OCI-LY1 (cell line): ENCODE measurements at regions not wholly inside any gene's neighbourhood (a gene's known extent, or its start where the extent isn't known, plus 50 kb on each side); places are given as distances from the start of the nearest gene placed in this dataset.

Experiments used
- H2AFZ ChIP-seq: fragments of 200-600 bp; sonication (generic), shearing (Covaris generic); 2 replicates; pipeline ENCODE4 v1.6.0; 2014; ENCODE audit warnings: antibody characterized with exemption, mild to moderate bottlenecking, low read length
- H3F3A ChIP-seq: fragments of 200-600 bp; sonication (generic), shearing (Covaris generic); 2 replicates; pipeline ENCODE4 v1.6.0; 2014; ENCODE audit warnings: mild to moderate bottlenecking, antibody characterized with exemption, low read length, moderate library complexity; ENCODE audit not compliant: insufficient read depth
- H3K27ac ChIP-seq: fragments of 200-600 bp; sonication (generic); 2 replicates; pipeline ENCODE4 v1.5.1; 2014; ENCODE audit warnings: low read length, mixed run types, mild to moderate bottlenecking, low read depth; ENCODE audit not compliant: poor library complexity, severe bottlenecking
- H3K27me3 ChIP-seq: fragments of 200-600 bp; sonication (generic); 2 replicates; pipeline ENCODE4 v1.6.0; 2014; ENCODE audit warnings: antibody characterized with exemption, mild to moderate bottlenecking, low read length, moderate library complexity; ENCODE audit not compliant: insufficient read depth
- H3K36me3 ChIP-seq: fragments of 200-600 bp; sonication (generic); 2 replicates; pipeline ENCODE4 v1.6.1; 2014; ENCODE audit warnings: mild to moderate bottlenecking, antibody characterized with exemption, low read length, moderate library complexity, mixed read lengths; ENCODE audit not compliant: insufficient read depth
- H3K4me1 ChIP-seq: fragments of 200-600 bp; sonication (generic); 2 replicates; pipeline ENCODE4 v1.5.1; 2014; ENCODE audit warnings: mild to moderate bottlenecking, low read length, moderate library complexity; ENCODE audit not compliant: insufficient read depth, severe bottlenecking
- H3K4me2 ChIP-seq: fragments of 200-600 bp; sonication (generic), shearing (Covaris generic); 2 replicates; pipeline ENCODE4 v1.6.1; 2014; ENCODE audit warnings: low read length
- H3K4me3 ChIP-seq: fragments of 200-600 bp; sonication (generic); 2 replicates; pipeline ENCODE4 v1.5.1; 2014; ENCODE audit warnings: low read length, low read depth, mild to moderate bottlenecking, mixed read lengths; ENCODE audit not compliant: poor library complexity, severe bottlenecking
- H3K79me2 ChIP-seq: fragments of 200-600 bp; shearing (Covaris generic); 2 replicates; pipeline ENCODE4 v1.6.1; 2016; ENCODE audit warnings: mixed run types, low read length, mixed read lengths; ENCODE audit not compliant: insufficient read depth
- H3K9ac ChIP-seq: fragments of 200-600 bp; sonication (generic), shearing (Covaris generic); 2 replicates; pipeline ENCODE4 v1.6.1; 2014; ENCODE audit warnings: mild to moderate bottlenecking, low read length, mixed read lengths
- H3K9me2 ChIP-seq: fragments of 200-600 bp; sonication (generic), shearing (Covaris generic); 2 replicates; pipeline ENCODE4 v1.6.1; 2014; ENCODE audit warnings: low read depth, mild to moderate bottlenecking, low read length, mixed read lengths
- H3K9me3 ChIP-seq: fragments of 200-600 bp; shearing (Covaris generic); 2 replicates; pipeline ENCODE4 v1.6.1; 2014; ENCODE audit warnings: low read length, mixed read lengths
- H4K20me1 ChIP-seq: fragments of 200-600 bp; sonication (generic), shearing (Covaris generic); 2 replicates; pipeline ENCODE4 v1.6.0; 2016; ENCODE audit warnings: mild to moderate bottlenecking, low read length; ENCODE audit not compliant: insufficient read depth
- CTCF ChIP-seq: fragments of 200-600 bp; sonication (generic), shearing (Covaris generic); IDR thresholded peaks from 2 replicates; pipeline ENCODE4 v1.5.1; 2017; ENCODE audit warnings: mild to moderate bottlenecking, antibody characterized with exemption, low read length, moderate library complexity, mixed read lengths
- EZH2 ChIP-seq: fragments of 200-600 bp; sonication (generic), shearing (Covaris generic); IDR thresholded peaks from 2 replicates; pipeline ENCODE4 v1.8.0; 2017; ENCODE audit warnings: borderline replicate concordance, mixed run types, mild to moderate bottlenecking, antibody characterized with exemption, low read length, moderate library complexity, mixed read lengths

GRCh38 chr3:193940526-193940925, 195.4 kb upstream of the HES1 start:
- no peaks in the 10 kb centered on the region for H3K4me1 ChIP-seq
- TF ChIP-seq CTCF (no peak), EZH2 (no peak)
- H3K4me2 ChIP-seq, result no peak overlapping the region
- no peak overlapping the region for H2AFZ ChIP-seq
- H3K36me3 ChIP-seq, result no peaks in the 10 kb centered on the region
- no peak overlapping the region for H3K27ac ChIP-seq
- no peak overlapping the region for H3K9ac ChIP-seq
- H3K9me2 ChIP-seq, result no peaks in the 10 kb centered on the region
- H3K9me3 ChIP-seq, result no peaks in the 10 kb centered on the region
- 0 out of 2 replicates have a peak, but pooled peaks cover 8% of the 10 kb centered on the region for H3K27me3 ChIP-seq
- H3K4me3 ChIP-seq, result no peak overlapping the region
- H3F3A ChIP-seq, result no peaks in the 10 kb centered on the region
- no peaks in the 10 kb centered on the region for H4K20me1 ChIP-seq
- H3K79me2 ChIP-seq, result no peaks in the 10 kb centered on the region

- H3K79me2 ChIP-seq, result no peaks in the 10 kb centered on the region
- H3K4me1 ChIP-seq, result no peaks in the 10 kb centered on the region
- H3K9me3 ChIP-seq, result no peaks in the 10 kb centered on the region
- H3K4me3 ChIP-seq, result no peak overlapping the region
- TF ChIP-seq EZH2 (no peak), CTCF (no peak)
- H3K9me2 ChIP-seq, result no peaks in the 10 kb centered on the region
- no peaks in the 10 kb centered on the region for H3F3A ChIP-seq
- H3K27me3 ChIP-seq, result 0 out of 2 replicates have a peak, but pooled peaks cover 10% of the 10 kb centered on the region
- H4K20me1 ChIP-seq, result no peaks in the 10 kb centered on the region
- no peaks in the 10 kb centered on the region for H3K36me3 ChIP-seq
- H3K27ac ChIP-seq, result no peak overlapping the region
- no peak overlapping the region for H3K9ac ChIP-seq
- H3K4me2 ChIP-seq, result no peak overlapping the region
- H2AFZ ChIP-seq, result no peak overlapping the region
Observed at GRCh38 chr3:193941486-193941885, 194.5 kb upstream of the HES1 start.

- Histone ChIP-seq H3K4me3 (no peak overlapping the region), H3K4me2 (no peak overlapping the region)
Observed at GRCh38 chr3:193942516-193943055, 193.4 kb upstream of the HES1 start.

More at GRCh38 chr3:193942516-193943055, 193.4 kb upstream of the HES1 start:
- Histone ChIP-seq H3K9me3 (no peaks in the 10 kb centered on the region), H3K9ac (no peak overlapping the region), H3K4me1 (no peaks in the 10 kb centered on the region), H4K20me1 (no peaks in the 10 kb centered on the region), H3F3A (no peaks in the 10 kb centered on the region), H3K79me2 (no peaks in the 10 kb centered on the region), H3K9me2 (no peaks in the 10 kb centered on the region), H3K36me3 (no peaks in the 10 kb centered on the region), H2AFZ (no peak overlapping the region), H3K27ac (no peak overlapping the region), H3K27me3 (0 out of 2 replicates have a peak, but pooled peaks cover 10% of the 10 kb centered on the region)
- TF ChIP-seq CTCF (no peak), EZH2 (no peak)
